Osteocyte (in vitro differentiated cells): ENCODE measurements at regions not wholly inside any gene's neighbourhood (a gene's known extent, or its start where the extent isn't known, plus 50 kb on each side); places are given as distances from the start of the nearest gene placed in this dataset.

Experiments
- DNase-seq: peaks from one replicate; pipeline ENCODE4 v3.0.0; 2021; ENCODE audit warnings: mixed read lengths; ENCODE audit not compliant: unreplicated experiment; ENCODE audit errors: extremely low spot score
- H3K27ac Mint-ChIP-seq: one replicate; pipeline ENCODE4 v1.8.0; 2021; ENCODE audit warnings: mild to moderate bottlenecking, mixed read lengths; ENCODE audit not compliant: unreplicated experiment
- H3K27me3 Mint-ChIP-seq: one replicate; pipeline ENCODE4 v1.8.0; 2021; ENCODE audit warnings: mixed read lengths; ENCODE audit not compliant: unreplicated experiment
- H3K36me3 Mint-ChIP-seq: one replicate; pipeline ENCODE4 v1.8.0; 2021; ENCODE audit warnings: mixed read lengths; ENCODE audit not compliant: unreplicated experiment
- H3K4me1 Mint-ChIP-seq: one replicate; pipeline ENCODE4 v1.8.0; 2021; ENCODE audit warnings: mixed read lengths; ENCODE audit not compliant: unreplicated experiment
- H3K4me3 Mint-ChIP-seq: one replicate; pipeline ENCODE4 v1.8.0; 2021; ENCODE audit warnings: mild to moderate bottlenecking, moderate library complexity, mixed read lengths; ENCODE audit not compliant: unreplicated experiment
- H3K9me3 Mint-ChIP-seq: one replicate; pipeline ENCODE4 v1.8.0; 2021; ENCODE audit warnings: mixed read lengths; ENCODE audit not compliant: unreplicated experiment
- CTCF ChIP-seq: fragments of 200-600 bp; sonication (generic); IDR thresholded peaks from 2 replicates; pipeline ENCODE4 v1.5.0; 2021; ENCODE audit warnings: antibody characterized with exemption, mild to moderate bottlenecking, moderate library complexity

- DNase-seq: no peak
- Mint-ChIP-seq H3K27me3 (no peaks in the 10 kb centered on the region), H3K27ac (peak overlapping the region; percentile 77), H3K36me3 (no peaks in the 10 kb centered on the region), H3K4me1 (peaks cover 56% of the 10 kb centered on the region), H3K4me3 (no peak overlapping the region), H3K9me3 (no peaks in the 10 kb centered on the region)
- TF ChIP-seq CTCF: no peak
These were observed 157.0 kb upstream of the AGR3 start for GRCh38 chr7:17038783-17039170.

GRCh38 chr7:17039372-17039771 is 157.6 kb upstream of the AGR3 start:
- Mint-ChIP-seq H3K36me3 (no peaks in the 10 kb centered on the region), H3K27ac (no peak overlapping the region), H3K4me1 (peaks cover 62% of the 10 kb centered on the region), H3K9me3 (no peaks in the 10 kb centered on the region), H3K4me3 (no peak overlapping the region), H3K27me3 (no peaks in the 10 kb centered on the region)
- no peak for DNase-seq
- TF ChIP-seq CTCF: no peak

GRCh38 chr7:17040716-17041115 is 158.9 kb upstream of the AGR3 start:
- no peak overlapping the region for H3K4me3 Mint-ChIP-seq
- DNase-seq: no peak
- peak overlapping the region; percentile 80 for H3K27ac Mint-ChIP-seq
- H3K36me3 Mint-ChIP-seq: no peaks in the 10 kb centered on the region
- no peaks in the 10 kb centered on the region for H3K27me3 Mint-ChIP-seq
- no peak for TF ChIP-seq CTCF
- no peaks in the 10 kb centered on the region for H3K9me3 Mint-ChIP-seq
- H3K4me1 Mint-ChIP-seq: peaks cover 64% of the 10 kb centered on the region

GRCh38 chr7:17041324-17041723 is 159.5 kb upstream of the AGR3 start:
- H3K9me3 Mint-ChIP-seq: no peaks in the 10 kb centered on the region
- H3K27ac Mint-ChIP-seq: peak overlapping the region; percentile 80
- no peaks in the 10 kb centered on the region for H3K36me3 Mint-ChIP-seq
- H3K4me1 Mint-ChIP-seq: peaks cover 64% of the 10 kb centered on the region
- no peaks in the 10 kb centered on the region for H3K27me3 Mint-ChIP-seq
- H3K4me3 Mint-ChIP-seq: no peak overlapping the region
- DNase-seq: no peak
- no peak for TF ChIP-seq CTCF

GRCh38 chr7:17042211-17042610 is 160.4 kb upstream of the AGR3 start:
- H3K4me1 Mint-ChIP-seq: peaks cover 64% of the 10 kb centered on the region

More at GRCh38 chr7:17042211-17042610, 160.4 kb upstream of the AGR3 start:
- Mint-ChIP-seq H3K27me3 (no peaks in the 10 kb centered on the region), H3K4me3 (no peak overlapping the region), H3K36me3 (no peaks in the 10 kb centered on the region), H3K27ac (peak overlapping the region; percentile 80), H3K9me3 (no peaks in the 10 kb centered on the region)
- no peak for DNase-seq
- no peak for TF ChIP-seq CTCF
